WTC11 (cell line): ENCODE measurements at regions not wholly inside any gene's neighbourhood (a gene's known extent, or its start where the extent isn't known, plus 50 kb on each side); places are given as distances from the start of the nearest gene placed in this dataset.

Experiments
- GRHL2 ChIP-seq: fragments of 250-450 bp; sonication (Bioruptor Pico); IDR thresholded peaks from 2 replicates; pipeline ENCODE4 v1.8.0; 2022; ENCODE audit warnings: mild to moderate bottlenecking, moderate library complexity; ENCODE audit not compliant: insufficient replicate concordance, severe bottlenecking
- TF ChIP-seq, protein P1 (sequence below): fragments of 200-600 bp; IDR thresholded peaks from 2 replicates; pipeline ENCODE4 v1.8.0; 2022; ENCODE audit warnings: antibody characterized with exemption
- TF ChIP-seq, protein P2 (sequence below): sonication (generic); formaldehyde crosslinking; IDR thresholded peaks from 2 replicates; pipeline ENCODE4 v1.8.0; 2022; ENCODE audit warnings: mild to moderate bottlenecking, missing genetic modification reagents
- TF ChIP-seq, protein P3 (sequence below): sonication (generic); formaldehyde crosslinking; IDR thresholded peaks from 2 replicates; pipeline ENCODE4 v1.8.1; 2022; ENCODE audit warnings: low read depth, missing genetic modification reagents, borderline replicate concordance
- TF ChIP-seq, protein P4 (sequence below): sonication (generic); formaldehyde crosslinking; IDR thresholded peaks from 2 replicates; pipeline ENCODE4 v1.8.1; 2023; ENCODE audit warnings: mild to moderate bottlenecking, missing genetic modification reagents, moderate library complexity
- TF ChIP-seq, protein P5 (sequence below): sonication (generic); formaldehyde crosslinking; IDR thresholded peaks from 2 replicates; pipeline ENCODE4 v1.8.1; 2023; ENCODE audit warnings: mild to moderate bottlenecking, missing genetic modification reagents, moderate library complexity

DNA sequence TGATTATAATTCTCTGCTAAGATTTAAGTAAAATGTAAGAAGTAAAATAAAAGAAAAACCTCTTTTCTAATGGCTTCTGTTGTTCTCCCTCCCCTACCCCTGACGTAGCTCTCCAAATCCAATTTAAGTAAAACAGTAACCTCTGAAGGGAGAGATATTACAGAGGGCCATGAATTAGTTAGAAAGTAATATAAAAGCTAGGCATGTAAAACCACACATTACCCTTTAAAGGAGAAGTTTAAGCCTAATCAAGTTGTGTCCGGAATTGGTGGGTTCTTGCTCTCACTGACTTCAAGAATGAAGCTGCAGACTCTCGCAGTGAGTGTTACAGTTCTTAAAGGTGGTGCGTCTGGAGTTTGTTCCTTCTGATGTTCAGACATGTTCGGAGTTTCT is 116.9 kb upstream of the SCN7A start:
- TF ChIP-seq, protein P1, sequence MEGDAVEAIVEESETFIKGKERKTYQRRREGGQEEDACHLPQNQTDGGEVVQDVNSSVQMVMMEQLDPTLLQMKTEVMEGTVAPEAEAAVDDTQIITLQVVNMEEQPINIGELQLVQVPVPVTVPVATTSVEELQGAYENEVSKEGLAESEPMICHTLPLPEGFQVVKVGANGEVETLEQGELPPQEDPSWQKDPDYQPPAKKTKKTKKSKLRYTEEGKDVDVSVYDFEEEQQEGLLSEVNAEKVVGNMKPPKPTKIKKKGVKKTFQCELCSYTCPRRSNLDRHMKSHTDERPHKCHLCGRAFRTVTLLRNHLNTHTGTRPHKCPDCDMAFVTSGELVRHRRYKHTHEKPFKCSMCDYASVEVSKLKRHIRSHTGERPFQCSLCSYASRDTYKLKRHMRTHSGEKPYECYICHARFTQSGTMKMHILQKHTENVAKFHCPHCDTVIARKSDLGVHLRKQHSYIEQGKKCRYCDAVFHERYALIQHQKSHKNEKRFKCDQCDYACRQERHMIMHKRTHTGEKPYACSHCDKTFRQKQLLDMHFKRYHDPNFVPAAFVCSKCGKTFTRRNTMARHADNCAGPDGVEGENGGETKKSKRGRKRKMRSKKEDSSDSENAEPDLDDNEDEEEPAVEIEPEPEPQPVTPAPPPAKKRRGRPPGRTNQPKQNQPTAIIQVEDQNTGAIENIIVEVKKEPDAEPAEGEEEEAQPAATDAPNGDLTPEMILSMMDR, result no peak
- TF ChIP-seq, protein P2, sequence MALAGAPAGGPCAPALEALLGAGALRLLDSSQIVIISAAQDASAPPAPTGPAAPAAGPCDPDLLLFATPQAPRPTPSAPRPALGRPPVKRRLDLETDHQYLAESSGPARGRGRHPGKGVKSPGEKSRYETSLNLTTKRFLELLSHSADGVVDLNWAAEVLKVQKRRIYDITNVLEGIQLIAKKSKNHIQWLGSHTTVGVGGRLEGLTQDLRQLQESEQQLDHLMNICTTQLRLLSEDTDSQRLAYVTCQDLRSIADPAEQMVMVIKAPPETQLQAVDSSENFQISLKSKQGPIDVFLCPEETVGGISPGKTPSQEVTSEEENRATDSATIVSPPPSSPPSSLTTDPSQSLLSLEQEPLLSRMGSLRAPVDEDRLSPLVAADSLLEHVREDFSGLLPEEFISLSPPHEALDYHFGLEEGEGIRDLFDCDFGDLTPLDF (CRISPR knock-in tag), result no peak
- TF ChIP-seq GRHL2 (CRISPR knock-in tag), result no peak
- TF ChIP-seq, protein P3, sequence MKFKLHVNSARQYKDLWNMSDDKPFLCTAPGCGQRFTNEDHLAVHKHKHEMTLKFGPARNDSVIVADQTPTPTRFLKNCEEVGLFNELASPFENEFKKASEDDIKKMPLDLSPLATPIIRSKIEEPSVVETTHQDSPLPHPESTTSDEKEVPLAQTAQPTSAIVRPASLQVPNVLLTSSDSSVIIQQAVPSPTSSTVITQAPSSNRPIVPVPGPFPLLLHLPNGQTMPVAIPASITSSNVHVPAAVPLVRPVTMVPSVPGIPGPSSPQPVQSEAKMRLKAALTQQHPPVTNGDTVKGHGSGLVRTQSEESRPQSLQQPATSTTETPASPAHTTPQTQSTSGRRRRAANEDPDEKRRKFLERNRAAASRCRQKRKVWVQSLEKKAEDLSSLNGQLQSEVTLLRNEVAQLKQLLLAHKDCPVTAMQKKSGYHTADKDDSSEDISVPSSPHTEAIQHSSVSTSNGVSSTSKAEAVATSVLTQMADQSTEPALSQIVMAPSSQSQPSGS (CRISPR knock-in tag), result no peak
- TF ChIP-seq, protein P4, sequence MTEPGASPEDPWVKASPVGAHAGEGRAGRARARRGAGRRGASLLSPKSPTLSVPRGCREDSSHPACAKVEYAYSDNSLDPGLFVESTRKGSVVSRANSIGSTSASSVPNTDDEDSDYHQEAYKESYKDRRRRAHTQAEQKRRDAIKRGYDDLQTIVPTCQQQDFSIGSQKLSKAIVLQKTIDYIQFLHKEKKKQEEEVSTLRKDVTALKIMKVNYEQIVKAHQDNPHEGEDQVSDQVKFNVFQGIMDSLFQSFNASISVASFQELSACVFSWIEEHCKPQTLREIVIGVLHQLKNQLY (CRISPR knock-in tag), result no peak
- TF ChIP-seq, protein P5, sequence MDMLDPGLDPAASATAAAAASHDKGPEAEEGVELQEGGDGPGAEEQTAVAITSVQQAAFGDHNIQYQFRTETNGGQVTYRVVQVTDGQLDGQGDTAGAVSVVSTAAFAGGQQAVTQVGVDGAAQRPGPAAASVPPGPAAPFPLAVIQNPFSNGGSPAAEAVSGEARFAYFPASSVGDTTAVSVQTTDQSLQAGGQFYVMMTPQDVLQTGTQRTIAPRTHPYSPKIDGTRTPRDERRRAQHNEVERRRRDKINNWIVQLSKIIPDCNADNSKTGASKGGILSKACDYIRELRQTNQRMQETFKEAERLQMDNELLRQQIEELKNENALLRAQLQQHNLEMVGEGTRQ (CRISPR knock-in tag), result no peak
